AG04450 (cell line): ENCODE measurements at regions not wholly inside any gene's neighbourhood (a gene's known extent, or its start where the extent isn't known, plus 50 kb on each side); places are given as distances from the start of the nearest gene placed in this dataset.

Experiments
- CTCF ChIA-PET: fragments of 300-600, 350-600 bp; formaldehyde crosslinking; extraction: SDS; loops from one replicate; lab custom pipeline; 2022; ENCODE audit warnings: antibody characterized with exemption, inconsistent platforms; lab: Charles Lee
- POLR2A ChIA-PET: fragments of 350-600 bp; formaldehyde crosslinking; extraction: SDS; loops from one replicate; lab custom pipeline; 2021; ENCODE audit warnings: antibody characterized with exemption, inconsistent platforms; lab: Yijun Ruan, JAX
- DNase-seq: peaks from one replicate; pipeline ENCODE4 v3.0.0-alpha.2; 2011; ENCODE audit warnings: low read depth, low spot score
- H3K27ac ChIP-seq: one replicate; pipeline ENCODE4 v1.5.1; 2012; ENCODE audit warnings: low read depth, low read length, control low read depth
- H3K27me3 ChIP-seq: one replicate; pipeline ENCODE4 v1.6.0; 2012; ENCODE audit warnings: low read length; ENCODE audit not compliant: control insufficient read depth, insufficient read depth
- H3K4me3 ChIP-seq: 2 replicates; pipeline ENCODE4 v1.5.1; 2011; ENCODE audit warnings: mild to moderate bottlenecking, low read depth, low read length, control low read depth
- H3K9me3 ChIP-seq: 2 replicates; pipeline ENCODE4 v1.5.1; 2012; ENCODE audit warnings: low read length; ENCODE audit not compliant: control insufficient read depth, insufficient read depth
- TF ChIP-seq, protein P1 (sequence below): IDR thresholded peaks from 2 replicates; pipeline ENCODE4 v1.5.1; 2011; ENCODE audit warnings: low read depth, low read length, control low read depth, inconsistent platforms

DNA sequence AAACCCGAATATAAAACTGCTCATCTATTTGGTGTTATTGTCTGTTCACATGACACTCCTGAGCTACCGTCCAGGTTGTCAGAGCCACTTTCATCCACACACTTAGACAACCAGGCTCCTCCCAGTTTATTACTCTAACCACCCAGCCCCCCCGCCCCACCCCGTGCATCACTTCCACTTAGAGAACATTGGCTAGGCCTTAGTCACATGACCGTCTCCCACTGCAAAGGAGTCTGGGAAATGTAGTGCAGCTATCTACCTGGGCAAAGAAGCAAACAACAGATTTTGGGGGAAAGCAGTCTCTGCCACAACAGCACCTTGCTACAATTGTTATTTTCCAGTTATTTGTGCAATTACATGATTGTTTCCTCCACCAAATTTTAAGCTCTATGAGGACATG is 57.6 kb upstream of the RBPJ start:
- Histone ChIP-seq H3K9me3 (no peaks in the 10 kb centered on the region), H3K27me3 (no peaks in the 10 kb centered on the region), H3K4me3 (no peak overlapping the region), H3K27ac (no peak overlapping the region)
- ChIA-PET CTCF (interaction anchor here (1.2 kb wide), 1 partner anchor 194 kb away, joined by 3 read pairs; no protein-coding TSS in a partner anchor), POLR2A (no interaction called here)
- DNase-seq = no peak
- TF ChIP-seq, protein P1, sequence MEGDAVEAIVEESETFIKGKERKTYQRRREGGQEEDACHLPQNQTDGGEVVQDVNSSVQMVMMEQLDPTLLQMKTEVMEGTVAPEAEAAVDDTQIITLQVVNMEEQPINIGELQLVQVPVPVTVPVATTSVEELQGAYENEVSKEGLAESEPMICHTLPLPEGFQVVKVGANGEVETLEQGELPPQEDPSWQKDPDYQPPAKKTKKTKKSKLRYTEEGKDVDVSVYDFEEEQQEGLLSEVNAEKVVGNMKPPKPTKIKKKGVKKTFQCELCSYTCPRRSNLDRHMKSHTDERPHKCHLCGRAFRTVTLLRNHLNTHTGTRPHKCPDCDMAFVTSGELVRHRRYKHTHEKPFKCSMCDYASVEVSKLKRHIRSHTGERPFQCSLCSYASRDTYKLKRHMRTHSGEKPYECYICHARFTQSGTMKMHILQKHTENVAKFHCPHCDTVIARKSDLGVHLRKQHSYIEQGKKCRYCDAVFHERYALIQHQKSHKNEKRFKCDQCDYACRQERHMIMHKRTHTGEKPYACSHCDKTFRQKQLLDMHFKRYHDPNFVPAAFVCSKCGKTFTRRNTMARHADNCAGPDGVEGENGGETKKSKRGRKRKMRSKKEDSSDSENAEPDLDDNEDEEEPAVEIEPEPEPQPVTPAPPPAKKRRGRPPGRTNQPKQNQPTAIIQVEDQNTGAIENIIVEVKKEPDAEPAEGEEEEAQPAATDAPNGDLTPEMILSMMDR = no peak

DNA sequence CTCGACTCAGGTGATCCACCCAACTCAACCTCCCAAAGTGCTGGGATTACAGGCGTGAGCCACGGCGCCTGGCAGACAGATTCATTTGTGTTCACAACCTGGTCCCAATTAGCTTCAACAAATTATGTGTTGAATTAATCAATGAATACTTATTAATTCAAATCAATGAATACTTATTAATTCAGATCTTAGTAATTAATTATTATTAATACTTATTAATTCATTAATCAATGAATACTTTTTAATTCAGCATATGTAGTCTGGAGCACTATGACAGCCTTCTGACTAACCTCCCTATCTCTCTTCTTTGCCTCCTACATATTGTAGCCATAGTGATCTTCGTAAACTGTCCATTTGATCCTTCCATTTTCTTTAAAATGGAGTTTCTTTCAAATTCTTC is 56.7 kb upstream of the RBPJ start:
- Histone ChIP-seq H3K9me3 (no peaks in the 10 kb centered on the region), H3K27ac (no peak overlapping the region), H3K27me3 (no peaks in the 10 kb centered on the region), H3K4me3 (no peak overlapping the region)
- ChIA-PET CTCF (no interaction called here), POLR2A (no interaction called here)
- TF ChIP-seq, protein P1 = no peak
- no peak for DNase-seq

DNA sequence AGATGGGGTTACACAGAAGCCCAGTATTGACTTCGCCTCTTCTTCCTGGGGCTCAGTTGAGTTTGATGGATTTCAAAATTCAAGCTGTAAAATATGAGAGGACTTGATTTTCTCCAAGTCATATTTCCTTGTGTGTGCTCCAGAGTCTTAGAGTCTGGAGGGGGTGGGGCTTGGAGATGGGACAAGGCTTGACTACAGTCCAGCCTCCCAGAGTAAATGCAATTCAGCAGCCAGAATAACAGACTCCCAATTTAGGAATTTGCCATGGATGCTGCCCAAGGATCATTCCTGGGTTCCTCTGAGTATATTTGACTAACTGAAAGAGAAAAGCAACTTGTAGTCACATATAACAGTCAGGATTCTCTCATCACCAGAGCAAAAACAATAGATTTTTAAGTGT is 53.7 kb upstream of the RBPJ start:
- Histone ChIP-seq H3K27me3 (no peaks in the 10 kb centered on the region), H3K4me3 (no peak overlapping the region), H3K27ac (no peak overlapping the region), H3K9me3 (no peaks in the 10 kb centered on the region)
- no peak for DNase-seq
- POLR2A ChIA-PET = no interaction called here
- TF ChIP-seq, protein P1 = no peak
- CTCF ChIA-PET = no interaction called here

DNA sequence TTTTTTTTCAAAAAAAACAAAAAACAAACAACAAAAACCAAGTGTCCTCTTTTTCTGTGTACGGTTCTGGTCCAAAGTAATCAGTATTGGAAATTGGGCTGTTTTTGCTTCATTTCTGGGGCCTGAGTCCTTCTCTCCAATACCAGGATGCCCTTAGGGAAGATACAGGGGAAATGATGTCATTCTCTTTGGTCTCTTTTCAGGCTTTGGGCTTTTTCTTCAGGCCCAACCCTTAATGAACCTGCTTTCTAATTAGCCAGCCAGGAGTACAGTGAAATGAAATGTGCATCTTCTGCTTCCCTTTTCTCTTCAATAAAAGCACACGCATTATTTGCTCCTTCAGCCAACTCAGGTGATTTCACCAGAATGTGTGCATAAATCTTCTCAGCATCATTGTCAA is 52.6 kb upstream of the RBPJ start:
- no peaks in the 10 kb centered on the region for H3K27me3 ChIP-seq
- no peak for DNase-seq
- CTCF ChIA-PET = no interaction called here
- TF ChIP-seq, protein P1 = no peak
- H3K4me3 ChIP-seq = no peak overlapping the region
- POLR2A ChIA-PET = no interaction called here
- H3K27ac ChIP-seq = no peak overlapping the region
- no peaks in the 10 kb centered on the region for H3K9me3 ChIP-seq

DNA sequence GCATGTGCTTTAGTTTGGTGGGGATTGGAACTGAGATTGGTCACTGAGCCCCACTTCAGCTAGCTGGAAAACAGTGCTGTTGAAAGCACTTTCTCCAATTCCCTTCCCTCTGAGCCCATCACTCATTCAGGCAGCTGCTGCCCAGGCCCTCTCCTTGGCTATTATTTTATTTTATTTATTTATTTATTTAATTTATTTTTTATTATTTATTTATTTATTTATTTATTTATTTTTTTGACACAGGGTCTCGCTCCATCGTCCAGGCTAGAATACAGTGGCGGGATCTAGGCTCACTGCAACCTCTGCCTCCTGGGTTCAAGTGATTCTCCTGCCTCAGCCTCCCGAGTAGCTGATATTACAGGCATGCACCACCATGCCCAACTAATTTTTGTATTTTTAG is 51.8 kb upstream of the RBPJ start:
- H3K9me3 ChIP-seq = peaks cover 3% of the 10 kb centered on the region; the same call in 1 of the 2 replicates
- ChIA-PET CTCF (no interaction called here), POLR2A (no interaction called here)
- H3K27ac ChIP-seq = no peak overlapping the region
- no peak overlapping the region for H3K4me3 ChIP-seq
- TF ChIP-seq, protein P1 = no peak
- DNase-seq = no peak
- no peaks in the 10 kb centered on the region for H3K27me3 ChIP-seq
